Inflammatory macrophage treated with lipopolysaccharide for 4 hours (primary cell): ENCODE measurements at regions not wholly inside any gene's neighbourhood (a gene's known extent, or its start where the extent isn't known, plus 50 kb on each side); places are given as distances from the start of the nearest gene placed in this dataset.

ENCODE experiments used
- DNase-seq: peaks from one replicate; pipeline ENCODE4 v3.0.0-alpha.2; 2020

DNA sequence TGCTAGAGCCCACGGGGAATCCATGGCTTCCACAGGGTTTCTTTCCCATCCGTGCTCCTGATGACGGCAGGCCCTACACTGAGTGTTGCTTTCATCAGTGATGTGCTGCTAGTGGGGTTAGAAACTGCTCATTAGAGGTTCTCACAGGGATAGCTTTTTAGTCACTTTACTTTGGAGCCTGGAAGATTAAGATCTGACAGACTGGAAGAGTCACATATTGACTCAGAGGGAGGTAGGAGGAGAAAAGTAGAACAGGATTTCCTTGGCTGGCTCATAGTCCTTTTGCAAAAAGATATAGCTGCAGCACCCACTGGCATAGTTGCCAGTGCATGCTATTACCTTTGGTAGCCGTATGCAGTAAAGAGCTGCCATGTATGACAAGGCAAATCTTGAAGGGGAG, 890.3 kb downstream of the C6orf118 start:
- DNase-seq = no peak

- DNase-seq = no peak
Measured at GRCh38 chr6:164418262-164418588, 891.2 kb downstream of the C6orf118 start.

GRCh38 chr6:164417537-164418261, 891.7 kb downstream of the C6orf118 start:
- no peak for DNase-seq

DNA sequence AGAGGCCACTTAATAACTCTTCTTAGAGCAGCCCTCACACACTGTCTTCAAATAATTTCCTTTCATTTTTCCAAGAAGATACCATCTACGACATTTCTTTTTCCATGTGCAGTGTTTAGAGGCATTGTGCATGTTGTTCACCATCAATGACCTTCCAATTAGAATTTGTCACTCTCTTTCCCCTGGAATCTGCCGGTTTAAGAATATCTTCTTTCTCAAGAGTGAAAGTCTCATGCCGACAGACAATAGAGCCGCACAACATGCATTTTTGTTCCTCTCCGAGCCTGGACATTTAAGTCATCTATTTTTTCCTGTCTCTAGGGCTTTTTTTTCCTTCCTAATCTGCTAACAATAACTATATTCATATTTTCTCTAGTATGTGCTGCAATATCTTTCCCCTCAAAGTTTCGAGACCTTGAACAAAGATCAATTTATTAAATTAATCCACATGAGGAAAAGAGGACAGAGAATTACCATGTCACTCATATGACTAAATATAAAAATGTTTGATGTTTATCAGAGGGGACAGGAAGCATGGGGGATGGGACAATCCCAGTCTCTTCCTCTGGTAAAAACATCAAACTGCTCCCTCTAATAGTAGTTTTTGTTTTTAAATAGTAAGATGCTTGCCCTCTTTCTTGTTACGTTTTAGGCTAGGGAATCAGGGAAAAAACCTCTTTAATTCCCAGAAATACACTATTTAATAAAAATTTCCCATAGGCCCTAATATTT, 893.4 kb downstream of the C6orf118 start:
- no peak for DNase-seq

DNA sequence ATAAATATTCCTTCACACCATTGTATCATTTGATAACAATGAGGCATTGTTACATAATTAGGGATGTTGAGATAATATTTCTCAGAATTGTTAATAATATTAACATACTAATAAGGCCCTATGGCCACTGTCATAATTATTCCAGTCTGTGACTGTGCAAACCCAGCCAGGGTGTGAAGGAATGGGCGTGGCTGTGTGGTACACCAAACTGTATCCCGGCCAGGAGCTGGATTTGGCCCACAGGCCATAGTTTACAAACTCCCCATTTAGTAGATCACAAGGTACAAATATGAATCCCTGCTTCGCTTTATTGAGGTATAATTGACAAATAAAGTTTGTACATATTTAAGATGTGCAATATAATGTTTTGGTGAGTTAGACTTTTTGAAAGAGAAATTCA, 894.7 kb downstream of the C6orf118 start:
- no peak for DNase-seq

DNA sequence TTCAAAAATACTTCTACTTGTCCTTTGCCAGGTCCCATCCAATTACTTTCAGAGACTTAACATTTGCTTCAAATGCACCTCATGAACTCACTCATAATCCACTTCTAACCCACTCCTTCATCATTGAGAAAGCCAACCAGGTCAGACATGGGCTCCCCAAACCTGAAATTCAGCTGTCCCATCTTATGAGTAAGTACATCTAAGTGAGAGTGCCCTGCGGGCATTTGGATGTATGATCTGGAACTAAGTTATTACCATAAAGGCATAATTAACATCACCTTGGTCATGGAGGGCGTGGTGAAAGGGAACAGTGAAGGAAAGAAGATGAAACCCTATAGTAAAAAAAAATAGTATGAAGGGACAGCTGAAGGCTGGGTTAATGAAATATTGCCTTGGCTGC, 896.8 kb downstream of the C6orf118 start:
- DNase-seq = no peak

DNA sequence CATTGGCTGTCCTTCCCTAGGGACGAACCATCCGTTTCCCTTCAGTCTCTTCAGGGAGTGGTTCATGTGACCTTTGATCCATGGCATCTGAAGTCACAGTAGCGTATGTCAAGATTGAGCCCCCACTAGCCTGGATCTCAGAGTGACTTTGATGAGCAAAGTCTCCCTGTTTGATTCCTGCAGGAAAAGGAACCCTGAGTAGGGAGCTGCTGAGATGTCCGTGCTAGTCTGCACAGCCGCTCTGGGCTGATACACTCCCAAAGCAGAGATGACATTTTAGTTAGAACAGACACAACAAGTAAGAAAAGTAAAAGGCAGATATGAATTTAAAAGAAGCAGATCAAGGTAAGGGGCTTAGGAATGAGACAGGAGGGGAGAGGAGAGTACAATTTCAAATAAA, 899.4 kb downstream of the C6orf118 start:
- no peak for DNase-seq

DNA sequence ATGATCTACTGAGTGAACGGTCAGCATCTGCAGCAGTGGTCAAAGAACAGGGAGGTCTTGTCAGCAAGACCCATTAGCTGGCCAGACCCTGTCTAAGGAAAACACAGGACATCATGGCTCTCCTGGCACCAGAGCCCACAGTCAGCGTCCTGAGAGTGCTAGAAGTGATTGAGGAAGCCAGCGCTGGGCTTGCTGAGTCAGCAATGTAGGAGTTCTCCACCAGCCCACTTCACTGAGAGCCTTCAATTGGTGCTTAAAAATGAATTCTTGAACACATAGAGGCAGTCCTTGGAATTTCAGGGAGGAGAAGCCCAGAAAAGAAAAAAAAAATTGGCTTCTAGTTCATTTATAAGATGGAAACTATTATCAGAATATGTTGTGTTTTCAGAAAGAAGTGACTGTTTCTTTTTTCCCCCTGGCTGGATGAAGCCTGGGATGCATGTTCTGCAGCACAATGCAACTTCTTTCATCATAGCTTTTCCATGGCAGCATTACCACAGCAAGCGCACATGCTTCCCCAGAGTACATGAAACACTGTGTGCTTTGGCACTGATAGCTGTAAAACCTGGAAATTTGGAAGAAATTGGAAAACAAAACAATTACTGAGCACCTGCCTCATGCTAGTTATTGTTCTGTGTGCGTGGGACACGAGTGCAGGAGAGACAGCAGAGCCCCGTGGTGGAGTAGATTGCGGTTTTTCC, 899.9 kb downstream of the C6orf118 start:
- no peak for DNase-seq

DNA sequence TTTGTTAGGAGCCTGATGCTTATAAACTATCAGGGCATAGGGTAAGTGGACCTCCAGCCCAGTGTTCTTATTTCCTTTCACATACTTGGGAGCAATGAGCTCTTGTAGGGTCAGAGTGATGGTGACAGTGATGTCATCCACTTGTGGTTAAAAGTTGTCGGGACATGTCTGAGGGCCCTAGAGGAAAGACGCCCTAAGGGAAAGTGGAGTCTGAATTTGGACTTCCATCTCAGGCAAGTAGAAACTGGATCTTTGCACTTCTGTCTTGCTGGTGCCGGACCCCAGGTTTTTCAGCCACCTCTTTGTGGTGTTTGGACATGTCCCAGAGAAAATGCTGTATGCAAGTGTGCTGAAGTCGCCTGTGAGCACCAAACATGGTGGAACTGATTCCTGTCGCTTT, 900.5 kb downstream of the C6orf118 start:
- DNase-seq = no peak

DNA sequence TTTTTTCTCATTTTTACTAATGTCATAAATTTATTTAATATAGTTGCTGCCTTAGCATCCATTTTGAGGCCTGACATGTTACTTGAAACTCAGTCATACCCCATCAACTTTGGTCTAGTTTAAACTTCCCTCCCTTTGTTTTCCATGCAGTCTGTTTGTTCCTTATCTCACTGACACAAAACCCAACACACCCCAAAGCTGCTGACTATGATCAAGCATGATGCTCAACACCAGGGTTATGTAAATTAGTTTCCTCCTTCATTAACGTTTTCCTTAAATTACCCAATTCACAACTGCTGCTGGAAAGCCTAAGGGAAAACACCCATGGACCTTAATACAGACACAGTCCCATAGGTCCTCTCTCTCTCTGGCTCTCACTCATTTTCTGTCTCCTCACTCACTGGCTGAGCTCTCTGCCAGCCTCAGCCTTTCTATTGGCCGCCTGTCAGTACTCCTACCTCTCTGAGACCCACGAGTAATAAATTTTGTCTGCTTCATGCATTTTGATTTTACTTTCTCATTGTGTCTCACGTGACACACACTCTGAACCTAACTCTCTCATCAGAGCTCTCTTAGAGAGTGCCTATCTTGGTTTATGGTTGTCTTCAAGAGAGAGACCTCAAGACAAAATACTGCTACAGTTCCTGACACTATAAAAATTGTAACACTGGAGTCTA, 904.5 kb downstream of the C6orf118 start:
- no peak for DNase-seq

GRCh38 chr6:164401871-164402270, 907.5 kb downstream of the C6orf118 start:
- DNase-seq = no peak

DNA sequence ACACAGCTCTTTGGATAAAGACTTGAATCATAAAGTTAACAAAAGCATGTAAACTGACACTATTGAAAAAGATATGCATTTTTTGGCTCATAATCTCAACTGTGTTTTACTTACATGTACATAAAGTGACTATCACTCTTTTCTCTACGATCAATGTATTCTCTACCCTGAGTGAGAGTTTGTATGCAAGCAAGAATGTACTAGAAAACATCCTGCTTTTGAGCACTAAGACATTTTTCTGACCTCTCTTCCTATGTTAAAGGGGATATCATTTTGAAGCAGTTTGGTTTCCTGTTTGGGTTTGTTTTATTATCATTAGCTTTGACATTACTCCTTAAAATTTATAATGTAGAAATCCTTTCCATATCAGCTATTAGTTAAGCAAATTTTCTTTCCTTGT, 910.8 kb downstream of the C6orf118 start:
- no peak for DNase-seq

- no peak for DNase-seq
Measured at GRCh38 chr6:164396071-164397047, 913.0 kb downstream of the C6orf118 start.

DNA sequence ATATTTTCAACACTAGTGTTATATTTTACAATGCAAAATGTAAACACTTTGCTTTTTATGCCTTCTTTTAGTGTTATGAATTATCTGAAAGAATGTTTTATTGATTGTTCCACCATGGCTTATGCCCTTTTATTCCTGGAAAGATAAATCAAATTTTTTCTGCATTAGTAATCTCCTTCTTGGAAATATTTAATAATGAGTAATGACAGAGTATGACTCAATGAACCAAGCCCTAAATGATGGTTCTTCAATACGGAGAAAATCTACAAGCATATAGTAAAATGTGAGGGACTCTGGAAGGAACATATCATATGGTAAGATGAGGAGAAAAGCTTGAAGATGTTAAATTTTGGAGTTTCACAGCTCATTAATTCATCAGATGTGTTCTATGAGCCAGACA, 929.6 kb downstream of the C6orf118 start:
- DNase-seq = no peak

DNA sequence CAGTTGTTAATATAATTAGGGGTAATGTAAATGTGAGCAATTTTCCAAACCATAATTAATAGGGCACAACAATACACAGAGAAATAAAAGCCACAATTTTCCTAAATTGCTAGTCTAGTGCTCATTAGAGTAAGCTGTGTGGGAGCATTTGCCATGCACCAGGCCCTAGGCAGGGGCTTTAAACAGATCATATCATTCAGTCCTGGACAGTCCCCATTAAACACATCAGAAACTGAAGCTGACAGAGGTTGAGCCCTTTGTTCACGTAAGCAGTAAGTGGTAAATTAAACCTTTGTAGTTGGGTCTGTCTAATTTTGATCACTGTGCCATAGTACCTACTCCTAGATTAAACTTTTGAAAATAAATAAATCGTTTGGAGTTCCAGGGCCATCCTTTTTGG, 931.1 kb downstream of the C6orf118 start:
- no peak for DNase-seq

DNA sequence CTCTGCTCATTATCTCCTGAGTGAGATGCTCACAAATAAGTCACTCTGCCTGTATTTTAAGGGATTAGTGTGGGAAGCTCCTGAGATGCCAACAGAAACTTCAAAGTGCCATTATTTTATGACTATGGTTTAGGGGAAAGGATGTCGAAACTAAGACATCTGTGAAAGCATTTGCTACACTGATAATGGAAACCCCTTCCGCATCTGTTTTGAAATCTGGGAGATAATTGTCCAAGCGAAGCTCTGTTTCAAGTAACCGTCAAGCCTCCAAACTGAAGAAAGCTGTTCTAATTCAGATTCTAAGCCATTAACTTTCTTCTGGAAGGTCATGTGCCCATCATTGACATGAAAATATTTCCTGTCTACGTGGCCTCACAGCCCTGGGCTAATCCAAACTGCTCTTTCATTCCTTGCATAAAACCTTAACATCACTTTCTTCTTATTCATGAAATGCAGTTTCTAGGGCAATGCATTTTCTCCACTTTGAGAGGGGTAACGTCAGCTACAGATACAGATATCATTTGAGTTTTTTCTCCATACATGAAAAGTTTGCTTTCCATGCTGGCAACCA, 932.0 kb downstream of the C6orf118 start:
- no peak for DNase-seq

DNA sequence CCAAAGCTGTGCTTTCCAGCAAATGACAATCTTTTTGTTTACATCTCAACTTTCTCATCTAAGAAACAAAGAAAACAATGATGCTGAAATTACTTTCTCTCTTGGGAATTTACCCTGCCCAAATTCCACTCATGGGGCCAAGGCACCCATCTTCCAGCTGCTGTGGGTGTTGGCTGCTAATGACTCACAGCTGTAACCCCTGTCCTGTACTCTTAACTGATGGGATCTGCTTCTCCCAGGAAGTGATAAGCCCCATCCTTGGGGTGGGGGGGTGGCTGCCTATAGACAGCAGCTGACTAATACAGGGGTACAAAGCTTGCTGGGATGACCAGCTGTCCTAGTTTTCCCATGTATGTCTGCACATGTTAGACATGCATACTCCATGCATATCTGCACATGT, 938.6 kb downstream of the C6orf118 start:
- DNase-seq = no peak

- no peak for DNase-seq
Measured at GRCh38 chr6:164359441-164359840, 944.9 kb downstream of the QKI start.

GRCh38 chr6:164359036-164359435, 944.5 kb downstream of the QKI start:
- DNase-seq = no peak

- DNase-seq = no peak
Measured at GRCh38 chr6:164356814-164357213, 942.3 kb downstream of the QKI start.

- DNase-seq = no peak
Measured at GRCh38 chr6:164347455-164347854, 932.9 kb downstream of the QKI start.

DNA sequence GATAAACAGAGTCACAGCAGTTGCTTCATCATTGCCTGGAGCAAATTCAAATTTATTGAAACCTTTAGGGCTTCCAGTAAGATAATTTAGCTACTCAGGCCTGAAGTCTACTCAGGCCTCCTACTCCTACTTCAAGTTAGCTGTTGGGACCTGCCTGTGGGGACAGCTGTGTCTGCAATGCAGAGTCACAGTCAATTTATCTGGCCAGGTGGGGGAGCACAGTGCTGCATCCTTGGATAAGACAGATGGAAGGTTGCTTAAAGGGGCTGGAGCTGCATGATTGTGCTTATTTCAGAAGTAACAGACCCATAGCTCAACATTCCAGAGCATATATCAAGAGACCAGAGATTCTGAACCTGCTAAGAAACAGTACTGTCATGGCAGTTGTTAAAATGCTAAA, 932.1 kb downstream of the QKI start:
- DNase-seq = no peak
